Tibial nerve (tissue), 4 donors: ENCODE measurements at regions not wholly inside any gene's neighbourhood (a gene's known extent, or its start where the extent isn't known, plus 50 kb on each side); places are given as distances from the start of the nearest gene placed in this dataset.
"Not testable (repeated sequence)": the region's sequence is repeated elsewhere in the genome, so short reads cannot be mapped to it uniquely, and the experiment has no call there.

Source experiments
- DNase-seq, 2 donors: peaks; one replicate each; pipeline ENCODE4 v3.0.0-alpha.2; 2019; ENCODE audit warnings: low spot score in 2 of 2
- H3K27ac ChIP-seq, 4 donors: fragments of 200-600 bp; sonication (generic) in 3 of 4; one replicate each; pipeline ENCODE4 v1.5.1; 2017 to 2019; ENCODE audit warnings: mild to moderate bottlenecking in 1 of 4
- H3K27me3 ChIP-seq, 2 donors: fragments of 200-600 bp; sonication (generic) in 1 of 2; one replicate each; pipeline versions ENCODE4 v1.5.1 to v1.6.0; 2017 to 2019
- H3K36me3 ChIP-seq, 3 donors: fragments of 200-600 bp; sonication (generic); one replicate each; pipeline ENCODE4 v1.5.1; 2018 to 2019
- H3K4me1 ChIP-seq, 4 donors: fragments of 200-600 bp; sonication (generic) in 3 of 4; one replicate each; pipeline ENCODE4 v1.5.1; 2017 to 2019
- H3K4me3 ChIP-seq, 4 donors: fragments of 200-600 bp; sonication (generic) in 3 of 4; one replicate each; pipeline ENCODE4 v1.5.1; 2017 to 2019; ENCODE audit warnings: mild to moderate bottlenecking in 1 of 4, moderate library complexity in 1 of 4
- H3K9me3 ChIP-seq, 4 donors: fragments of 200-600 bp; sonication (generic) in 3 of 4; one replicate each; pipeline ENCODE4 v1.5.1; 2017 to 2019
- CTCF ChIP-seq, 5 experiments: fragments of 200-600 bp in 3 of 5; fragments of 450-650 bp in 2 of 5; sonication (generic) in 3 of 5; IDR thresholded peaks; one replicate each; pipeline ENCODE4 v1.5.1; 2016 to 2019; ENCODE audit warnings: antibody characterized with exemption in 5 of 5, mild to moderate bottlenecking in 3 of 5, moderate library complexity in 2 of 5
- EP300 ChIP-seq, 2 donors: sonication (generic); formaldehyde crosslinking; IDR thresholded peaks; one replicate each; pipeline ENCODE4 v1.6.1; 2017; ENCODE audit warnings: antibody characterized with exemption in 2 of 2, mild to moderate bottlenecking in 1 of 2
- POLR2A ChIP-seq, 2 donors: fragments of 450-650 bp; IDR thresholded peaks; one replicate each; pipeline ENCODE4 v1.6.1; 2017; ENCODE audit warnings: antibody characterized with exemption in 2 of 2, mild to moderate bottlenecking in 2 of 2, moderate library complexity in 2 of 2
- WGBS, 2 donors: methylation state at CpG; one replicate each; pipeline ENCODE4 v1.1.5; 2018; 5-methylcytosine and 5-hydroxymethylcytosine counted together

- H3K4me3 ChIP-seq, DNase-seq, H3K36me3 ChIP-seq, H3K27ac ChIP-seq, H3K4me1 ChIP-seq, H3K27me3 ChIP-seq: not testable (repeated sequence)
- H3K9me3 ChIP-seq, result peaks cover 0 to 15% (median 0%) of the 10 kb centered on the region in 4 donors
- WGBS, 2 donors, result 69 to 79% methylated on average over 11 of the region's 13 CpGs
These were observed 157.7 kb downstream of the GIPC2 start for GRCh38 chr1:78203410-78203982.

GRCh38 chr1:78210175-78210574, 164.4 kb downstream of the GIPC2 start:
- TF ChIP-seq CTCF (IDR thresholded peaks at IDR 0.05), result no peak
- TF ChIP-seq EP300 (IDR thresholded peaks at IDR 0.05), result no peak
- TF ChIP-seq POLR2A (IDR thresholded peaks at IDR 0.05), result no peak

GRCh38 chr1:78211483-78212092, 165.8 kb downstream of the GIPC2 start:
- Histone ChIP-seq H3K27ac (no peak overlapping the region), H3K9me3 (peaks cover 0 to 54% (median 0%) of the 10 kb centered on the region in 4 donors), H3K4me1 (no peaks in the 10 kb centered on the region), H3K27me3 (no peaks in the 10 kb centered on the region), H3K36me3 (no peaks in the 10 kb centered on the region), H3K4me3 (no peak overlapping the region)
- 90 to 92% methylated on average over 6 of the region's 7 CpGs for WGBS, 2 donors
- no peak for DNase-seq
- TF ChIP-seq EP300 (IDR thresholded peaks at IDR 0.05) (no peak), CTCF (IDR thresholded peaks at IDR 0.05) (no peak), POLR2A (IDR thresholded peaks at IDR 0.05) (no peak)

More at GRCh38 chr1:78210175-78210574, 164.4 kb downstream of the GIPC2 start:
- no peak for DNase-seq
- H3K9me3 ChIP-seq, result peaks cover 0 to 50% (median 0%) of the 10 kb centered on the region in 4 donors
- no peaks in the 10 kb centered on the region for H3K27me3 ChIP-seq
- H3K4me3 ChIP-seq, result no peak overlapping the region
- H3K4me1 ChIP-seq, result no peaks in the 10 kb centered on the region
- H3K36me3 ChIP-seq, result no peaks in the 10 kb centered on the region
- H3K27ac ChIP-seq, result no peak overlapping the region

- Histone ChIP-seq H3K27me3 (no peaks in the 10 kb centered on the region), H3K36me3 (no peaks in the 10 kb centered on the region), H3K9me3 (peaks cover 0 to 50% (median 0%) of the 10 kb centered on the region in 4 donors), H3K4me1 (no peaks in the 10 kb centered on the region), H3K27ac (no peak overlapping the region), H3K4me3 (no peak overlapping the region)
- no peak for DNase-seq
- WGBS, 2 donors, result 86 to 100% methylated on average over 4 of the region's 4 CpGs
- TF ChIP-seq POLR2A (IDR thresholded peaks at IDR 0.05) (no peak), CTCF (IDR thresholded peaks at IDR 0.05) (no peak), EP300 (IDR thresholded peaks at IDR 0.05) (no peak)
These were observed 168.6 kb downstream of the GIPC2 start for GRCh38 chr1:78214334-78214733.

- Histone ChIP-seq H3K4me1 (no peaks in the 10 kb centered on the region), H3K9me3 (peaks cover 0 to 9% (median 0%) of the 10 kb centered on the region in 4 donors), H3K36me3 (no peaks in the 10 kb centered on the region), H3K27ac (no peak overlapping the region), H3K27me3 (no peaks in the 10 kb centered on the region), H3K4me3 (no peak overlapping the region)
- no peak for TF ChIP-seq POLR2A (IDR thresholded peaks at IDR 0.05)
- no peak for TF ChIP-seq EP300 (IDR thresholded peaks at IDR 0.05)
- TF ChIP-seq CTCF (IDR thresholded peaks at IDR 0.05), result no peak
- no peak for DNase-seq
- 78 to 80% methylated on average over 5 of the region's 5 CpGs for WGBS, 2 donors
These were observed 176.6 kb downstream of the GIPC2 start for GRCh38 chr1:78222225-78222959.
